GM20431 (cell line): ENCODE measurements at regions not wholly inside any gene's neighbourhood (a gene's known extent, or its start where the extent isn't known, plus 50 kb on each side); places are given as distances from the start of the nearest gene placed in this dataset.

ENCODE experiments used
- in situ Hi-C: fragments of 300-500 bp; cut with MseI, MboI; formaldehyde crosslinking; loops from one replicate; pipeline ENCODE4 v1.15.0; 2020; ENCODE audit warnings: low sequenced_read_pairs; ENCODE audit not compliant: unreplicated experiment

GRCh38 chr15:85847031-85847430, 52.3 kb upstream of the KLHL25 start:
- in situ Hi-C loops: loop anchor here (25.0 kb wide), 2 partner anchors 235 to 560 kb away; no protein-coding TSS in a partner anchor

DNA sequence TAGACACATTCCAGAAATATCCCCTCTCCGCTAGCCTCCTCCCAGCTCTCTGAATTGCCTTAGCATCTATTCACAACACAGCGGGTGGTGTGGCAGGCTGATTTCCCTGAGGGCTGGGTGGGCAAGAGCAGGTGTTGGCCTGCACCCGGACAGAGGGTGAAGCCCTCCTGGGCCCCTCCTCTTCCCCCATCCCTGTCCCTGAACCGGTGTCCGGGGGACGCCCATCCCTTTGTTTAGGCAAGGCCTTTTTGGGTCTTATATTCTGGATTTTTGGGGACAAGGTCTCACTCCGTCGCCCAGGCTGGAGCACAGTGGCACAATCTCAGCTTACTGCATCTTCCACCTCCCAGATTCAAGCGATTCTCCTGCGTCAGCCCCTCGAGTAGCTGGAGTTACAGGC, 55.2 kb upstream of the KLHL25 start:
- in situ Hi-C loops: loop anchor here (25.0 kb wide), 2 partner anchors 238 to 563 kb away; no protein-coding TSS in a partner anchor

- in situ Hi-C loops: no loop called here
Measured at GRCh38 chr15:85852969-85853368, 58.2 kb upstream of the KLHL25 start.

- in situ Hi-C loops: no loop called here
Measured at GRCh38 chr15:85854345-85855097, 59.8 kb upstream of the KLHL25 start.

- in situ Hi-C loops: no loop called here
Measured at GRCh38 chr15:85858586-85859375, 64.1 kb upstream of the KLHL25 start.

GRCh38 chr15:85859671-85860070, 64.9 kb upstream of the KLHL25 start:
- in situ Hi-C loops: no loop called here

DNA sequence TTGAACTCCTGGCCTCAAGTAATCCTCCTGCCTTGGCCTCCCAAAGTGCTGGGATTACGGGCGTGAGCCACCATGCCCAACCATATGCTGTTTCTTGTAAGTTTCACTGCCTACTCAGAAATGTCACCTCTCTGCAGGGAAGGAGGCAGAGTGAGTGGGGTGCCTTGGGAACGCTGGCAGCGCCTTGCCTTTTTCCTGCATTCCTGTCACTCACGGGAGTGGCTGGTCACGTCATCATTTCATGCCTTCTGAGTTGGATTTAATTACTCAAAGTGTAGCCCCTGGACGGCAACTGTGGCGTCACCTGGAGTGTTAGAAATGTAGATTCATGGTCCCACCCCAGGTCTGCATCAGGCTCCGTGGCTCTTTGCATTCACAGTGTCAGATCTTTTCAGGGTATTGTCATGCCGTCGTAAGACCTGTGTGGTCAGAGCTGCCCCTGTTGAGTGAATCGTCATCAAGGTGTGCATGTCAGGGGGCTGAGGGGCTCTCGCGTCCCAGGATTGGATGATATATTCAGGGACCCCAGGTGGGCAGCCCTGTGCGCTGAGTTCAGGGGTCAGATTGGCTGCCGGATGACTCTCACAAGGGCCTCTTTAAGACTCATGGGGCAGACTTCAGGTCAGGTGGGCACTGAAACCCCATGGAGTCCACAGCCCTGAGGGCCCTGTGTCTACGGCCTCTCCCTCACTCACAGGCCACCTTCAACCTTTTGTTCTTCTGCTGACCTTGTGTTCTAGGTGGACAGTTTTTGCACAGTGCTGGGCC, 65.9 kb upstream of the KLHL25 start:
- in situ Hi-C loops: no loop called here

DNA sequence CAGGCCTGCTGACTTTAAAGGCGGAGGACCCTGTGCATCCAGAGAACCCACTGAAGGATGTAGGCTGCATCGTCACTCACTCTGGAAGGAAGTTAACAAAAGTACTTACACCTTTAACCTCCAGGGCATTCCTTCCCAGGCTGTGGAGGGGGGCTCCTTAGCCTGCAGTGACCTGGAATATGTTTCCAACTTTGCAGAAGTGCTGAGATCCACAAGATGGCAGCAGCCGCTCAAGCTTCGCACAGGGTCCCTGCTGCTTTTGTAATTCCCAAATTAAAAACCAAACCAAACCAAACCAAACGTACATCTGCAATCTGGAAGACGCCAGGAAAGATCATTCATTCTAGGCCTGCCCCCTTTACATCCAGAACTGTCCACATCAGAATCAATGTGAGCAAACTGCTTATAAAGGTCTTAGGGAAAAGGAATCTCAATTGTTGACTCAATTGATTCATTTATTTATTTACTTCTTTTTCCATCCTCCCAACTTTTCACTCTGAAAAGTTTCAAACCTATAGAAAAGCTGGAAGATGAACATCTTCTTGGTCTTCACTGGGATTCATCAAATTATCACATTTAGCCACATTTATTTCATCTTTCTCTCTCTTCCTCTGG, 70.5 kb upstream of the KLHL25 start:
- in situ Hi-C loops: no loop called here

- in situ Hi-C loops: no loop called here
Measured at GRCh38 chr15:85867250-85867649, 72.5 kb upstream of the KLHL25 start.

GRCh38 chr15:85869124-85869523, 74.4 kb upstream of the KLHL25 start:
- in situ Hi-C loops: no loop called here

GRCh38 chr15:85870216-85871014, 75.7 kb upstream of the KLHL25 start:
- in situ Hi-C loops: no loop called here

DNA sequence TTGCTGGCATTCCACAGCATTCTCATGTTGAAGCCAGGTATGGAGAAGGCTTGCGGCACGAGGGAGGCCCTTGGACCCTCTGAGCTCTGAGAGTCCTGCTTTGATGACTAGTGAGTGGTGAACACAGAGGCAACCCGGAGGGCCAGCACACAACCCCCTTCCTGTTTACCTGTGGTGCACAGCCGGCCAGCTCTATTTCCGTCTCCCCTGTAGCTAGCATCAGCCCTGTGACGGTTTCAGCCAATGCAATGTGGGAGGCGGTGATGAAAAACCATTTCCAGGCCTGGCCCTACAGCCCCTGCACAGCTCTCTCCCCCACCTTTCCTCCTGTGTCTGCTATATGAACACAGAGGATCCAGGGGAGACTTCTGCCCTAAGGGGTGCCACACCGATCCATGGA, 76.8 kb upstream of the KLHL25 start:
- in situ Hi-C loops: no loop called here

- in situ Hi-C loops: no loop called here
Measured at GRCh38 chr15:85872125-85872524, 77.4 kb upstream of the KLHL25 start.

GRCh38 chr15:85874236-85874635, 79.5 kb upstream of the KLHL25 start:
- in situ Hi-C loops: no loop called here

DNA sequence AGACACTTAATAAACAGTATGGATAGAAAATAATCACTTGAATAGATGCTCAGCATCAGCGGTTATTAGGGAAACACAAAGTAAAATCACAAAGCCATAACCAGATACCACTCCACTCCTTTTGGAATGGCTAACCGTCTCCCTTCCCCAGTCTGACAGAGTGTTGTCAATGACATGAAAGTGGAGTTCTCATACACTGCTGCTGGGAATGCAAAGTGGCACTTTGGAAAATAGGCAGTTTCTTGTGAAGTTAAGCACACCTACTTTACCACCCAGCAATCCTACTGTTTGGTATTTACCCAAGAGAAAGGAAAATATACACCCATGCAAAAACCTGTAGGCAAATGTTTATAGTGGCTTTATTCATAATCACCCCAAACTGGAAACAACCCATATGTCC, 81.0 kb upstream of the KLHL25 start:
- in situ Hi-C loops: no loop called here

DNA sequence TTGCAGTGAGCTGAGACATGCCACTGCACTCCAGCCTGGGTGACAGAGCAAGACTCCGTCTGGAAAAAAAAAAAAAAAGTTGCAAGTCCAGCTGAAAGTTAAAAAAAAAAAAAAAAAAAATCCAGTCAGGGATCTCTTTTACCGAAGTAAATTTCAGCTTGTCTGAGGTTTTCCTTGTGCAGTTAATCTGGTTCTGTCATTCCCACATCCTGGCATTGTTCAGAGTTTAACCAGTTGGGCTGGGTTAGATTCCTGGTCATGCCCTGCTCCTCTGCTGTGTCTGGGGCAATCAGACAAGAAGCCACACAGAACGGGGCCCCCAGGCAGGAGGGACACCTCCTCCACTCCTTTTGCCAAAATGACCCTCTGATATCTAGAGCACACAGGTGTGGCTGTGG, 84.1 kb upstream of the KLHL25 start:
- in situ Hi-C loops: no loop called here

DNA sequence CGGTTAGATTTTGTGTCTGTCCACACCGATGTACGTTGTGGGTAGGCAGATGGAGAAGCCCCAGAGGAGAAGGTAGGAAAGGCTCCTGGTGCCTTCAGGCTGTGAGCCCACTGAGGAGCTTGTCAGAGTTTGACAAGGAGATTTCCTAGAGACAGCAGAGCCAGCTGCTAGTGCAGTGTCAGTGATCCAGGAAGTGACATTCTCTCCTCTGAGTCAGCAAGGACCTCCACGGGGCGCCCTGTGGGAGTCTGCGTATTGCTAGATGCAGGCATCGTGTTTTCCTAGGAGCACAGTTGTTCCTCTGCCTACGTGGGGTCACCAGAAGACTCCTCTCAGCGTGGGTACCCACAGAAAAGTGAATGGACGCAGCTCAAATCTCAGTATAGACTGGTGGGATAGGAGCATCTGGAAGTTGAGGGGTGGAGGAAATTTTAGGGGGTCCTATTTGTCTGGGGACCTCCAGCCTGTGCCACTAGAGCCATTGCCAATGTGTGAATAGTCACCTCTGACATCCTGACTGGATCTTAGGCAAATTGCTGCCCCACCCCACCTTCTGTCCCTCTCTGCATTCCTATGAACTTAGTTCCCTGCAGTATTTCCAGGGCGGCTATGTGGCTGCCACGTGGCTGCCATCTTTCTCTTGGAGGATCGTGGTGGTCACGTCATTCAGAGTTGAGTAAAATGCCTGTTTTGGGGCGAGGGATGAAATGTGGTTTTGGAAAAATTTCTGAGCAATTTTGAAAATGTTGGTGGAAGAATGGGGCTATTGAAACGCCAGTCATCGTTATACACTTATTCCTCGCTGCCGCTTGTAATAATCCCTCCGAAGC, 84.8 kb upstream of the KLHL25 start:
- in situ Hi-C loops: no loop called here

DNA sequence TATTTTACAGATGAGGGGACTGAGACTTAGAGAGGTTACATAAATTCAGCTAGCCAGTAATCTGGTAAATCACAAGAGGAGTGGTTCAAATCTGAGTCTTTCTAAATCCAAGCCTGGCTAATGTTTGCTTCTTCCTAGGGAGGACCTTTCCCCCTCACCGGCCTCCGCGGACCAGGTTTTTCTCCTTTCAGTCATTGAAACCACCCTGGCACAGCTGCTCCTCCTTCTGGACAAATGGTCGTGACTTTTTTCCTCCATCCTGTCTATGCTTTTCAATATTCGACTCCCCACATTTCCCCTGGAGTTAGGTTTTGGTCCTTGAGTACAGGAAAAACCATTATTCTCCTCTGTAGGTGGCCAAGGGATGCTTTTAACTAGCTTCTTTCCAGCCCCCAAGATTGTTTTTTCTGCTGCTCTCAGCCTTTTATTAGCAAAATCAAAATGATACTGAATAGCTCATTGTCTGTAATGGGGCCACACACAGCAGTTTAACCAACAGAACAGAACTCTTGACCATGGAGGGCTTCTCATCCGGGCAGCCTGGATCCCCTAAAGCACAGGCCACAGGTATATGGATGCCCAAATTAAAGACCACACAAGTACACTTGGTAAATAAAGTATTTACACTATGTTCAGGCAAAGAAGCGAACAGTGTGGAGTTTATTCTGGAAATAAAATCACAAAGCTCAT, 85.9 kb upstream of the KLHL25 start:
- in situ Hi-C loops: no loop called here
